GM12878 (cell line): ENCODE measurements at regions not wholly inside any gene's neighbourhood (a gene's known extent, or its start where the extent isn't known, plus 50 kb on each side); places are given as distances from the start of the nearest gene placed in this dataset.

ENCODE experiments used
- ASH2L ChIP-seq: fragments of 300-600, 200-600 bp; sonication (generic); IDR thresholded peaks from 2 replicates; pipeline ENCODE4 v1.6.1; 2017; ENCODE audit warnings: low read depth, mild to moderate bottlenecking, borderline replicate concordance
- BACH1 ChIP-seq: fragments of 450-650 bp; IDR thresholded peaks from 2 replicates; pipeline ENCODE4 v1.6.1; 2017; ENCODE audit warnings: mild to moderate bottlenecking, borderline replicate concordance
- CHD1 ChIP-seq: IDR thresholded peaks from 2 replicates; pipeline ENCODE4 v1.6.1; 2012; ENCODE audit warnings: low read depth, low read length, improper control_type of control experiment
- CTCF ChIP-seq, 3 experiments: IDR thresholded peaks in 2 of 3; conservative IDR thresholded peaks in 1 of 3; 2 replicates each; pipeline ENCODE4 v1.5.1; 2011; ENCODE audit warnings: low read depth in 3 of 3, low read length in 3 of 3, mild to moderate bottlenecking in 3 of 3, control low read depth in 2 of 3, moderate library complexity in 2 of 3, inconsistent platforms in 1 of 3, mixed read lengths in 1 of 3; ENCODE audit not compliant: control insufficient read depth in 2 of 3, insufficient read depth in 1 of 3; ENCODE audit errors: extremely low read depth in 1 of 3
- EED ChIP-seq: sonication (generic); IDR thresholded peaks from 2 replicates; pipeline ENCODE4 v1.6.1; 2016; ENCODE audit warnings: antibody characterized with exemption, low read depth
- POLR2A ChIP-seq: IDR thresholded peaks from 2 replicates; pipeline ENCODE4 v1.6.1; 2011; ENCODE audit warnings: low read depth, mild to moderate bottlenecking, low read length
- POLR2AphosphoS5 ChIP-seq: IDR thresholded peaks from 2 replicates; pipeline ENCODE4 v1.6.1; 2011; ENCODE audit warnings: mild to moderate bottlenecking, low read length, inconsistent platforms
- RAD21 ChIP-seq: IDR thresholded peaks from 2 replicates; pipeline ENCODE4 v1.6.1; 2011; ENCODE audit warnings: mild to moderate bottlenecking, low read depth, low read length, moderate library complexity; ENCODE audit not compliant: insufficient read depth
- SMARCA5 ChIP-seq: fragments of 450-650 bp; IDR thresholded peaks from 2 replicates; pipeline ENCODE4 v1.6.1; 2017; ENCODE audit warnings: mild to moderate bottlenecking
- TAF1 ChIP-seq: IDR thresholded peaks from 2 replicates; pipeline ENCODE4 v1.6.1; 2011; ENCODE audit warnings: mild to moderate bottlenecking, low read depth, low read length, borderline replicate concordance
- ZNF24 ChIP-seq: fragments of 450-650 bp; IDR thresholded peaks from 2 replicates; pipeline ENCODE4 v1.6.1; 2017; ENCODE audit warnings: antibody characterized with exemption, mild to moderate bottlenecking

- TF ChIP-seq BACH1: no peak
- TF ChIP-seq SMARCA5: no peak
- TF ChIP-seq ZNF24: no peak
- no peak for TF ChIP-seq EED
- no peak for TF ChIP-seq CHD1
- TF ChIP-seq CTCF (IDR thresholded peaks at IDR 0.05 in 2 of 3, conservative IDR thresholded peaks at IDR 0.05 in 1 of 3; ENCODE audit: control insufficient read depth in 2 of 3, extremely low read depth in 1 of 3, insufficient read depth in 1 of 3, low read depth in 3 of 3, low read length in 3 of 3): no peak
- TF ChIP-seq POLR2A: no peak
- no peak for TF ChIP-seq POLR2AphosphoS5
- TF ChIP-seq TAF1: no peak
- no peak for TF ChIP-seq RAD21
- TF ChIP-seq ASH2L: no peak
Observed at GRCh38 chr5:107153283-107153682, 517.5 kb downstream of the EFNA5 start.
